ENCODE measurements at regions not wholly inside any gene's neighbourhood (a gene's known extent, or its start where the extent isn't known, plus 50 kb on each side); places are given as distances from the start of the nearest gene placed in this dataset.

GRCh38 chr5:71953866-71954265 lies 153.4 kb upstream of the MAP1B start:
- DNase-seq, result no peak

- DNase-seq, result no peak
Observed at GRCh38 chr5:71954329-71954728, 152.9 kb upstream of the MAP1B start.

- DNase-seq, result no peak
Observed at GRCh38 chr5:71955723-71956122, 151.6 kb upstream of the MAP1B start.

GRCh38 chr5:71957292-71957898 lies 149.9 kb upstream of the MAP1B start:
- no peak for DNase-seq

GRCh38 chr5:71960195-71960594 lies 147.1 kb upstream of the MAP1B start:
- DNase-seq, result no peak

GRCh38 chr5:71961786-71962185 lies 145.5 kb upstream of the MAP1B start:
- DNase-seq, result no peak

GRCh38 chr5:71969460-71969859 lies 137.8 kb upstream of the MAP1B start:
- no peak for DNase-seq

DNA sequence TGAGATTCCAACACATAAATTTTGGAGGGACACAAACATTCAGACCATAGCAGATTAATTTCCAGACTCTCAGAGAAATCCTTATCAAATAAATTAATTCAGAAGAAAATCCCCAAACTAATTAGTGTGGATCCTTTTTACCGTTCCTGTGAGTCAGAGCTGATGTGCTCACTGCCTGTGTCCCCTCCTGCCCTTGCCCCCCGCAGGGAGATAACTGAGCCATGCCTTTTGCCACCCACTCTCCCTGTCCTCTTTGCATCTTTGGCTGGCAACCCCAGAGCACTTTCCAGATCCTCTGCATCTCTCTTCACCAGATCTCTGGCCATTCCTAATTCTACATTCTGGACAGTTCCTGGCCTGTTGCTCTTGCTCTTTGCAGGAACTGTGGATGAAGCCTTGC lies 135.4 kb upstream of the MAP1B start:
- DNase-seq, result no peak

- no peak for DNase-seq
Observed at GRCh38 chr5:71972777-71973473, 134.3 kb upstream of the MAP1B start.

DNA sequence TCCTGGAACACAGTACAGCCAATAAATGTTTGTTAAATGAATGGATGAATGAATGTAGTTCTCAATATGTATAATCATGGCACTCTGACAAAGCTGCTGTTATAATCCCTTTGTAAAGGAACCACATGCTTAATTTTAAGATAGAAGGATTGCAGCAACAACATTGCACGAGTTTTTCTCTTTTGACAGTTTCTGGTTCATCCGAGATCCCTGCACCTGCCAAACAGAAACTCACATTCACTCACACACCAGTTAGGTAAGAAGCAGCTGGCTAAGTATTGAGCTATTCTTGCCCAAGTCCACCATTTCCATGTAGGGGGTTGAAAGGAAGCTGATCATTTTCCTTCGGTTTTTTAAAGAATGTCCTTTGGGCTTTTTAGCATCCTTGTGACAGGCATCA lies 133.7 kb upstream of the MAP1B start:
- no peak for DNase-seq

DNA sequence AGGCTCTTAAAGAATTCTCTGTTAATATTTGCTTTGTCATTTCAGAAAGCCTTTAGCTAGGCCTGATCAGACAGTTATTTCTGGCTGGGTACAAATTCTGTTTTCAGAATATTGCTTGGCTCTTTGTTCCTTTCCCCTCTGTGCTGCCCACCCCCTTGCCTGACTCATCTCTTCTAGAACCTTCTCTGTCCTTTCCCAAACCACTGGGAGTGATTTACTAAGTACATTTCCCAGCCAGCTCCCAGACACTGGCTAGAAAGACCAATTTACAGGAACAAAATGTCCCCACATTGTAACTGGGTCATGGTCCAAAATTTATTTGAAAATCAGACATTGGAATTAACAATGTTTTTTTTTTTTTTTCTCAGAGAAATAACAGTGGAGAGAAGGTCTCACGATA lies 133.1 kb upstream of the MAP1B start:
- no peak for DNase-seq

DNA sequence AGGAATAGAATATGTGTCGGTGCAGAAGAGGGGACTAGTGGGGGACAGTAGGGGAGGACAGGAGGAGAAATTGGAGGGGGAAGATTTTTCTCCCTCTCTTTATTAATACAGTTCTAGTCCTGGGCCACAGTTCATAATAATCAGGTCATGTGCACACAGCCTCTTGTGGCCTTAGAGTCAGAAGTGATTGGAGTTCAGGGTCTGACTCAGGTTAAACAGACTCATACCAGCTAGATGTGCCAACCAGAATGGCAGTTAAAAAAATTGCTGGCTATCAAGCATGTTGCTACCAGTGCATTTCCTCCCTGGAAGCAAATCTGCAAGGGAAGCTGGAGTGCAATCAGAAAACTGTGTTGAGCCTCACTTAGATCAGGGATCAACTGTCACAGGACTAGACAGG lies 132.7 kb upstream of the MAP1B start:
- DNase-seq, result no peak

DNA sequence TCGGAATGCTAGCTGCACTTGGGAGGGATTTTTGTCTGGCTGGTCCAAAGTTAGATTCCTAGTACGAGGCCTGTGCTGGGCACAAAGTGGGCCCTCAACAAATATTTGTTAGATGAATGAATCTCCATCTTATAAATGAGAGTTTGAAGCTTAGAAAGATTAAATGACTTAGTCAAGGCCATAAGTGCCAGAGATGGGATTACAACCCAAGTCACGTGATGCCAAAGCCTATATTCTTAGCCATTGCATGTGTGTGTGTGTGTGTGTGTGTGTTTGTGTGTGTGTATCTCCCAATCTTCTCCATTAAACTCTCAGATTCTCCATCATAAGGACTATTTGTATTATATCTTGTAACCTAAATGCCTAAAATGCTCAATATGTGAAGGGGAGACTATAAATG lies 130.8 kb upstream of the MAP1B start:
- DNase-seq, result no peak

GRCh38 chr5:71977311-71977710 lies 130.0 kb upstream of the MAP1B start:
- no peak for DNase-seq

DNA sequence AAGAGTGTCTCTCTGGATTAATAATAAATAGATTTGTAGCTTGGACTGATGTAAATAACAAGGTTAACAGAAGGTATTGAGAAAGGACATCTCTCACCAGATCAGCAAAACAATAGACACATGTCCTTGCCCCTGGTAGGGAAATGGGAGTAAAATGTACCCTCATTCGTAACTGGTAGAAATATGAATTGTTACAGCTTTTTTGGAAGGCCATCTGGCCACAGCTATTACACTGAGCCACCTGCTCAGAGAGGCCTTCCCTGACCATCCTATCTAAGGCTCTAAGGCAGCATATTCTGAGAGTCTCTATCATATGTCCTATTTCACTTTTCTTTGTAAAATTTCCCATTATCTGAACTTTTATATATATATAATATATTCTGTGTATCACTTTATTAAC lies 129.1 kb upstream of the MAP1B start:
- no peak for DNase-seq

GRCh38 chr5:71982717-71983395 lies 124.4 kb upstream of the MAP1B start:
- no peak for DNase-seq

GRCh38 chr5:71986101-71986500 lies 121.2 kb upstream of the MAP1B start:
- no peak for DNase-seq

DNA sequence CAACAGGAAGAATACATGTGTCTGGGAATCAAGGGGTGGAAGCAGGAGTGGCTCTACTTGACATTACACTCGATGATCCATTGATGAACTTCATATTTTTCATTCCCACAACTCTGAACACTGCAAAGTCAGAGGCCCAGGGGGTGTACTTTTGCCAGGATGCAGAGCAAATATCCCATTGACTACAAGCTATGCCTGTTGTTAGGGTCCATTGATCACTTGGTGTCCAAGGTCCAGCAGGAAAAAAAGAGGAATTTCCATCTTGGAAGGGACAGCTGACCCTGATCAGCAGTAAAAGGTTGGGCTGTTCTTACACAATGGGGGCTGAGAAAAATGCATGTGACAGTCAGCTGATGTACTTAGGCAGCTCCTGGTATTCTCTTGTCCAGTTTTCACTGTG lies 118.5 kb upstream of the MAP1B start:
- no peak for DNase-seq

DNA sequence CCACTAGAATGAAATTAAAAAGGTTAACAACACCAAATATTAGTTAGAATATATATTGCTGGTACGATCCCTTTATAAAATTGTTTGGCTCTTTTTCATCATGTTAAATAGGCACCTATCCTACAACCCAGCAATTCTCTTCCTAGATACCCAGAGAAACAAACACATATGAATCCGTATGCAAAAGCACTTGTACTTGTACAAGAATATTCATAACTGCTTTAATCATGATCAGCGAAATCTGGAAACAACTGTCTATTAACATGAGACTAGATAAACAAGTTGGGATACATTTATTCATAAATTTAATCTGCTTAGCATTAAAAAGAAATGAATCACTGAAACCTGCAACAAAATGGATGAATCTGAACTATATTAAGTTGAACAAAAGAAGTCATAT lies 113.7 kb upstream of the MAP1B start:
- no peak for DNase-seq

DNA sequence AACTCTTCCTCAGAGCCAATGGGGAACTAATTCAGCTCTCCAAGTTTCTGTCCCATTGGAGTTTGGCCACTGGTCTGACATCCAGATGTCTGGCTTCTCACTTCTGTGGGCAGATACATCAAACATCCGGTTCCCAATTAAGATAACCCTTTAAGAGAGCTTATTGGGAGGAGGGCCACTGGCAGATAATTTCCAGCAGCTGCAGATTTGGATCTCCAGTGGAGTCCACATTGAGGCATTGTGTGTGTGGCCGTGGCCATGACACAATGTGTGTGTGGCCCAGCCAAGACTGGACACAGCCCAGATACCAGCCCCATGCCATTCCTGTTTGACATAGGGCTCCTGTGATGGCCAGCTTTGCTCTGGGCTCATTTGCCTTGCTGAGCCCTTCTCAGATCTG lies 110.5 kb upstream of the MAP1B start:
- DNase-seq, result no peak

GRCh38 chr5:71998746-71999145 lies 108.5 kb upstream of the MAP1B start:
- DNase-seq, result no peak

GRCh38 chr5:72000707-72001106 lies 106.6 kb upstream of the MAP1B start:
- no peak for DNase-seq

GRCh38 chr5:72005671-72006070 lies 101.6 kb upstream of the MAP1B start:
- DNase-seq, result no peak

GRCh38 chr5:72006361-72006760 lies 100.9 kb upstream of the MAP1B start:
- DNase-seq, result no peak

Data from stimulated activated CD4-positive, alpha-beta T cell treated with anti-CD3 and anti-CD28 coated beads, Interleukin-2, amount 100 ng/mL, for 24 hours (primary cell).